ENCODE measurements at regions not wholly inside any gene's neighbourhood (a gene's known extent, or its start where the extent isn't known, plus 50 kb on each side); places are given as distances from the start of the nearest gene placed in this dataset.
A peak's percentile ranks its signal among the peaks of the same experiment; 100 is the strongest.

DNA sequence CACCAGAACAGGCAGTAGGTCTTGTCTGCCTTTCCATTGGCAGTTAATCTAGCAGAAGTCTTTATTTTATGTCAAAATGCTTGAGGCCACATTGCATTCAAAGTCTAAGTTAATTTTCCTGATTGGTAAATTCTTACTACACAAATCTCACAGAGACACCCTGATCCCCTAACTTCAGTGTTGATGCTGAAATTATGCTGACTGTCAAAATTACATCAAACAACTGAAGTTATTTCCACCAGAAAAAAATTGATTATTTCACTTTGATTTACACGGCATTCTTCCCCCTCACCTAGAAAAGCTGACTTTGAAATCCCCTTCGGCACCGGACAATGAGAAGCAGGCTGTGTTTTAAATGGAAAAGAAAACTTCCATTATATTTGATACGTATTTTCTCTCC lies 99.1 kb downstream of the MAF start:
- no peaks in the 10 kb centered on the region for H3K36me3 ChIP-seq
- no peak overlapping the region for H3K4me3 ChIP-seq
- H3K27ac ChIP-seq, result no peak overlapping the region
- no peaks in the 10 kb centered on the region for H3K27me3 ChIP-seq
- 93 to 95% methylated on average over 4 of the region's 4 CpGs for WGBS, 2 donors
- H3K4me1 ChIP-seq, result peaks cover 7 to 8% (median 8%) of the 10 kb centered on the region in 4 donors
- TF ChIP-seq EP300 (IDR thresholded peaks at IDR 0.05), result no peak
- TF ChIP-seq POLR2A (IDR thresholded peaks at IDR 0.05), result no peak
- TF ChIP-seq, protein P1, sequence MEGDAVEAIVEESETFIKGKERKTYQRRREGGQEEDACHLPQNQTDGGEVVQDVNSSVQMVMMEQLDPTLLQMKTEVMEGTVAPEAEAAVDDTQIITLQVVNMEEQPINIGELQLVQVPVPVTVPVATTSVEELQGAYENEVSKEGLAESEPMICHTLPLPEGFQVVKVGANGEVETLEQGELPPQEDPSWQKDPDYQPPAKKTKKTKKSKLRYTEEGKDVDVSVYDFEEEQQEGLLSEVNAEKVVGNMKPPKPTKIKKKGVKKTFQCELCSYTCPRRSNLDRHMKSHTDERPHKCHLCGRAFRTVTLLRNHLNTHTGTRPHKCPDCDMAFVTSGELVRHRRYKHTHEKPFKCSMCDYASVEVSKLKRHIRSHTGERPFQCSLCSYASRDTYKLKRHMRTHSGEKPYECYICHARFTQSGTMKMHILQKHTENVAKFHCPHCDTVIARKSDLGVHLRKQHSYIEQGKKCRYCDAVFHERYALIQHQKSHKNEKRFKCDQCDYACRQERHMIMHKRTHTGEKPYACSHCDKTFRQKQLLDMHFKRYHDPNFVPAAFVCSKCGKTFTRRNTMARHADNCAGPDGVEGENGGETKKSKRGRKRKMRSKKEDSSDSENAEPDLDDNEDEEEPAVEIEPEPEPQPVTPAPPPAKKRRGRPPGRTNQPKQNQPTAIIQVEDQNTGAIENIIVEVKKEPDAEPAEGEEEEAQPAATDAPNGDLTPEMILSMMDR (IDR thresholded peaks at IDR 0.05), result no peak
- no peak for TF ChIP-seq POLR2AphosphoS5 (IDR thresholded peaks at IDR 0.05)
- ATAC-seq (ENCODE audit: low FRiP score in 2 of 2) (no peak), DNase-seq (no peak)
- no peaks in the 10 kb centered on the region for H3K9me3 ChIP-seq

DNA sequence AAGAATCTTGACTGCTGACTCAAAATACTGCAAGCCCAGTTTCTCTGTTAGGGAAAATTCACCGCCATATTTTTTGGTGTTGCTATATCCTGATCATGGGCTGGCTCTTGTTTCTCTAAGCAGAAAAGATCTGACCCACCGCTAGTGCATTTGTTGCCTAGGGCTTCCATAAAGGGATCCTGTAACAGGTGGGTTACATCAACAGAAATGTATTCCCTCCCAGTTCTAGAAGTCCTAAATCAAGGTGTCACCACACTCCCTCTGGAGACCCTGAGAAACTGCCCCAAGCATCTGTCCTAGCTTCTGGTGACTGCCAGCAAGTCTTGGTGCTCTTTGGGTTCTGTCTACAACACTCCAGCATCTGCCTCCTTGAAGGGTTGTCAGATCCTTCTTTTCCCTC lies 99.7 kb downstream of the MAF start:
- Histone ChIP-seq H3K36me3 (no peaks in the 10 kb centered on the region), H3K4me1 (peaks cover 4 to 7% (median 6%) of the 10 kb centered on the region in 4 donors), H3K27me3 (no peaks in the 10 kb centered on the region), H3K9me3 (no peaks in the 10 kb centered on the region), H3K4me3 (no peak overlapping the region), H3K27ac (no peak overlapping the region)
- DNase-seq (no peak), ATAC-seq (ENCODE audit: low FRiP score in 2 of 2) (no peak)
- WGBS, 2 donors, result 97 to 100% methylated on average over 2 of the region's 2 CpGs
- no peak for TF ChIP-seq POLR2AphosphoS5 (IDR thresholded peaks at IDR 0.05)

DNA sequence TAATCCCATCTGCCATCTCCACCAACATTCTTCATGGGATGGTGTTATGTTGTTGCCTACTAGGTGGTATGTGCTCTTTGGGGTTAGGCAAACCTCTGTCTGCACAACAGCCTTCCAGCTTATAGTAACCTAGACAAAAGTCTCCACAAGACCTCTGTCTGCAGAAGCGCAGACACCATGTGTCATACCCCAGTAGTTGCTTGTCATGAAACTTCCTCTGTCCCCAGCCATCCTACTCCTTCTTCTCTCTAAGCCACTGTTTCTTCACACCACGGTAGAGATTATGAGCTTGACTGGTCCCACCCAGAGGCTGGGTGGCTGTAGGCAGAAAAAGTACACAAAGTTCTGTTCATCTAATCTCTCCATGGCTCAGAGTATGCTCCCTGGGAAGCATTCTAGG lies 100.3 kb downstream of the MAF start:
- TF ChIP-seq, protein P1 (IDR thresholded peaks at IDR 0.05), result no peak
- TF ChIP-seq EP300 (IDR thresholded peaks at IDR 0.05) (no peak), POLR2AphosphoS5 (IDR thresholded peaks at IDR 0.05) (no peak), POLR2A (IDR thresholded peaks at IDR 0.05) (no peak)
- no peaks in the 10 kb centered on the region for H3K9me3 ChIP-seq

DNA sequence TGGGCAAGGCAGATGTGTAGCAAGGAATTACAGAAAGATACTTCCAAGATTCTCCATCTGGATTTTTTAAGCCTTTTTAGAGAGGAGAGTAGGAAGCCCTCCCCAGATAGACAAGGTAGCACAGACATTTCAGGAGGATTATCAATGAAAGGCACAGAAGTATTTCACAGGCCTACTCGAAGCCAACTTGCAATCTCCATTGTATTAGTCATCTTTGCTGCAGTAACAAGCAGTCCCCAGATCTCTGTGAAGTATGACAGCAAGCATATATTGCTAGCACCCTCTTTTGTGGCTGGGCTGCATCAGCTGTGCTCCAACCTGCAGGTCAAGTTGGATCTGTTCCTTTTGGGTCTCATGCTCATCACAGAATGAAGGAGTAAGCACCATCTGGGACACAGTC lies 101.6 kb downstream of the MAF start:
- Histone ChIP-seq H3K27ac (no peak overlapping the region), H3K9me3 (no peaks in the 10 kb centered on the region), H3K27me3 (no peaks in the 10 kb centered on the region), H3K4me1 (peaks cover 0 to 7% (median 0%) of the 10 kb centered on the region in 4 donors), H3K36me3 (no peaks in the 10 kb centered on the region), H3K4me3 (no peak overlapping the region)
- WGBS, 2 donors, result 82 to 100% methylated on average over 1 of the region's 1 CpG
- ATAC-seq (ENCODE audit: low FRiP score in 2 of 2) (no peak), DNase-seq (no peak)
- TF ChIP-seq POLR2AphosphoS5 (IDR thresholded peaks at IDR 0.05) (no peak), EP300 (IDR thresholded peaks at IDR 0.05) (no peak), POLR2A (IDR thresholded peaks at IDR 0.05) (no peak)
- TF ChIP-seq, protein P1 (IDR thresholded peaks at IDR 0.05), result no peak

More for the DNA sequence above, 100.3 kb downstream of the MAF start:
- H3K36me3 ChIP-seq, result no peaks in the 10 kb centered on the region
- peaks cover 0 to 7% (median 2%) of the 10 kb centered on the region in 4 donors for H3K4me1 ChIP-seq
- ATAC-seq (ENCODE audit: low FRiP score in 2 of 2), result peak in 1 of 2 donors; percentile 39
- WGBS, 2 donors, result 69 to 93% methylated on average over 2 of the region's 2 CpGs
- no peak for DNase-seq
- H3K4me3 ChIP-seq, result no peak overlapping the region
- H3K27me3 ChIP-seq, result no peaks in the 10 kb centered on the region
- no peak overlapping the region for H3K27ac ChIP-seq

DNA sequence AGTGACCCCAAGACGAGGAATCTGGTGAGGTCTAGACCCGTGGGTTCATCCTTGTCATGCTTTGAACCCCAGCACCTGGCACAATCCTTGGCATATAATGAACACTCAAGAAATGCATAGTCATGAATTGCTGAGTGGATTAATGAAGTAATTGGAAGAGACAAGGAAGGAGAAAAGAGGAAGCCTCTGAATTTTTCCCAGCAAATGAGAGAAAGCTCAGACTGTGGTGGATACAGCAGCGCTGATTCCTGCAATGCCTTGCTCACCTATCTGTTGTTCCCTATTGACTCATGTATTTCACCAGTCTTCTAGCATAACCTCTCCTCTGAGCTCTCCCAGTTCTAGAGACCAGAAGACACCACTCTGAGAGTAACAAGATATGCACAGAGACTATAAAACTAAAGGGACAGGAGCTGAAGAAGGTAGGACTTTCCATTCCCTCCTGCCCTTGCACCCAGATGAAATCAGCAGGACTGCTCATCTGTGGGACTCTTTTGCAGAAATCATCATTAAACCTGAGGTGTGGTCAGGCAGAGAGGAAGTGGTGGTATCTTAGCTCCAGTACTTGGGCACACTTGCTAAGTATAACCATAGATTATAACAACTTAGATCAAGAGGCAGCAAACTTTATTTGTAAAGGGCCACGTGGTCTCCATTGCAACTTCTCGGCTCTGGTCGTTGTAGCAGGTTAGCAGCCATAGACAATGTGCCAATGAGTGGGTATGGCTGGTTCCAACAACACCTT lies 102.8 kb downstream of the MAF start:
- Histone ChIP-seq H3K27ac (no peak overlapping the region), H3K4me1 (peaks cover 0 to 7% (median 0%) of the 10 kb centered on the region in 4 donors), H3K9me3 (no peaks in the 10 kb centered on the region), H3K27me3 (no peaks in the 10 kb centered on the region), H3K4me3 (no peak overlapping the region), H3K36me3 (no peaks in the 10 kb centered on the region)
- TF ChIP-seq, protein P1 (IDR thresholded peaks at IDR 0.05), result no peak
- WGBS, 2 donors, result 79 to 86% methylated on average over 6 of the region's 6 CpGs
- DNase-seq (no peak), ATAC-seq (ENCODE audit: low FRiP score in 2 of 2) (peak in 1 of 2 donors; percentile 29)

Data from upper lobe of left lung (tissue), 6 donors.